Right atrium auricular region (tissue), 2 donors: ENCODE measurements at regions not wholly inside any gene's neighbourhood (a gene's known extent, or its start where the extent isn't known, plus 50 kb on each side); places are given as distances from the start of the nearest gene placed in this dataset.

ENCODE experiments used
- DNase-seq: peaks from one replicate; pipeline ENCODE4 v3.0.0-alpha.2; 2019; ENCODE audit warnings: low spot score
- H3K27ac ChIP-seq, 2 donors: fragments of 200-600 bp; sonication (generic); 1 replicate in 1 of 2; 2 replicates in 1 of 2; pipeline ENCODE4 v1.5.1; 2016 to 2019
- H3K27me3 ChIP-seq, 2 donors: fragments of 200-600 bp; sonication (generic); one replicate each; pipeline versions ENCODE4 v1.5.1 to v1.6.0; 2017 to 2019
- H3K36me3 ChIP-seq: fragments of 200-600 bp; sonication (generic); one replicate; pipeline ENCODE4 v1.5.1; 2016
- H3K4me1 ChIP-seq, 2 donors: fragments of 200-600 bp; sonication (generic); one replicate each; pipeline versions ENCODE4 v1.5.1 to v1.6.0; 2017 to 2019
- H3K4me3 ChIP-seq, 2 donors: fragments of 200-600 bp; sonication (generic); 1 replicate in 1 of 2; 2 replicates in 1 of 2; pipeline ENCODE4 v1.5.1; 2017 to 2019; ENCODE audit warnings: mild to moderate bottlenecking in 1 of 2, moderate library complexity in 1 of 2
- H3K9me3 ChIP-seq, 2 donors: fragments of 200-600 bp; sonication (generic); one replicate each; pipeline ENCODE4 v1.5.1; 2019
- CTCF ChIP-seq, 2 donors: fragments of 200-600 bp; sonication (generic); IDR thresholded peaks; one replicate each; pipeline ENCODE4 v1.5.1; 2019; ENCODE audit warnings: antibody characterized with exemption in 2 of 2

- Histone ChIP-seq H3K4me3 (no peak overlapping the region), H3K27ac (no peak overlapping the region), H3K36me3 (no peaks in the 10 kb centered on the region), H3K27me3 (no peaks in the 10 kb centered on the region), H3K9me3 (no peaks in the 10 kb centered on the region), H3K4me1 (no peaks in the 10 kb centered on the region)
- no peak for DNase-seq
- no peak for TF ChIP-seq CTCF (IDR thresholded peaks at IDR 0.05)
These were observed 262.8 kb upstream of the MAF start for GRCh38 chr16:79863128-79864031.

- Histone ChIP-seq H3K36me3 (no peaks in the 10 kb centered on the region), H3K27me3 (no peaks in the 10 kb centered on the region), H3K27ac (no peak overlapping the region), H3K4me3 (no peak overlapping the region), H3K9me3 (no peaks in the 10 kb centered on the region), H3K4me1 (no peaks in the 10 kb centered on the region)
- no peak for TF ChIP-seq CTCF (IDR thresholded peaks at IDR 0.05)
- DNase-seq = no peak
These were observed 262.1 kb upstream of the MAF start for GRCh38 chr16:79862601-79863000.

GRCh38 chr16:79856581-79856980 lies 256.0 kb upstream of the MAF start:
- no peak for DNase-seq
- Histone ChIP-seq H3K27me3 (no peaks in the 10 kb centered on the region), H3K27ac (no peak overlapping the region), H3K4me1 (no peaks in the 10 kb centered on the region), H3K9me3 (peaks cover 0 to 35% of the 10 kb centered on the region in 2 donors), H3K4me3 (no peak overlapping the region), H3K36me3 (no peaks in the 10 kb centered on the region)
- no peak for TF ChIP-seq CTCF (IDR thresholded peaks at IDR 0.05)

GRCh38 chr16:79850348-79850747 lies 249.8 kb upstream of the MAF start:
- peaks cover 0 to 23% of the 10 kb centered on the region in 2 donors for H3K9me3 ChIP-seq
- no peak for DNase-seq
- H3K4me1 ChIP-seq = no peaks in the 10 kb centered on the region
- H3K36me3 ChIP-seq = no peaks in the 10 kb centered on the region
- H3K27me3 ChIP-seq = no peaks in the 10 kb centered on the region
- no peak for TF ChIP-seq CTCF (IDR thresholded peaks at IDR 0.05)
- H3K27ac ChIP-seq = no peak overlapping the region
- no peak overlapping the region for H3K4me3 ChIP-seq

GRCh38 chr16:79849119-79849518 lies 248.6 kb upstream of the MAF start:
- no peaks in the 10 kb centered on the region for H3K27me3 ChIP-seq
- no peak overlapping the region for H3K4me3 ChIP-seq
- H3K27ac ChIP-seq = no peak overlapping the region

More at GRCh38 chr16:79849119-79849518, 248.6 kb upstream of the MAF start:
- peaks cover 0 to 12% of the 10 kb centered on the region in 2 donors for H3K9me3 ChIP-seq
- no peak for DNase-seq
- H3K4me1 ChIP-seq = no peaks in the 10 kb centered on the region
- TF ChIP-seq CTCF (IDR thresholded peaks at IDR 0.05) = no peak
- no peaks in the 10 kb centered on the region for H3K36me3 ChIP-seq
